Trophoblast cell (in vitro differentiated cells and primary cell): ENCODE measurements at regions not wholly inside any gene's neighbourhood (a gene's known extent, or its start where the extent isn't known, plus 50 kb on each side); places are given as distances from the start of the nearest gene placed in this dataset.

ENCODE experiments used
- DNase-seq, 2 donors: peaks; one replicate each; pipeline ENCODE4 v3.0.0-alpha.2; 2016
- H2AFZ ChIP-seq: 2 replicates; pipeline ENCODE4 v1.6.1; 2013; ENCODE audit warnings: low read length, moderate library complexity, mild to moderate bottlenecking; ENCODE audit not compliant: insufficient read depth, poor library complexity
- H2AK5ac ChIP-seq: 2 replicates; pipeline ENCODE4 v1.6.1; 2013; ENCODE audit warnings: mild to moderate bottlenecking, low read length
- H2BK120ac ChIP-seq: 2 replicates; pipeline ENCODE4 v1.6.1; 2013; ENCODE audit warnings: low read length, mild to moderate bottlenecking, moderate library complexity; ENCODE audit not compliant: insufficient read depth, poor library complexity
- H2BK12ac ChIP-seq: 2 replicates; pipeline ENCODE4 v1.6.1; 2013; ENCODE audit warnings: mild to moderate bottlenecking, low read length, moderate library complexity
- H2BK5ac ChIP-seq: 2 replicates; pipeline ENCODE4 v1.6.1; 2013; ENCODE audit warnings: low read length, low read depth, moderate library complexity, mild to moderate bottlenecking; ENCODE audit not compliant: poor library complexity
- H3K14ac ChIP-seq: 2 replicates; pipeline ENCODE4 v1.6.1; 2013; ENCODE audit warnings: mild to moderate bottlenecking, low read length
- H3K18ac ChIP-seq: 2 replicates; pipeline ENCODE4 v1.6.1; 2013; ENCODE audit warnings: mild to moderate bottlenecking, low read length
- H3K23ac ChIP-seq: 2 replicates; pipeline ENCODE4 v1.6.1; 2013; ENCODE audit warnings: low read length
- H3K27ac ChIP-seq: 2 replicates; pipeline ENCODE4 v1.5.1; 2013; ENCODE audit warnings: low read depth, mild to moderate bottlenecking, inconsistent platforms, low read length, moderate library complexity
- H3K27me3 ChIP-seq: 2 replicates; pipeline ENCODE4 v1.6.1; 2013; ENCODE audit warnings: inconsistent platforms, mild to moderate bottlenecking, low read length, moderate library complexity; ENCODE audit not compliant: insufficient read depth
- H3K36me3 ChIP-seq, 2 experiments: 1 replicate in 1 of 2; 2 replicates in 1 of 2; pipeline ENCODE4 v1.6.1; 2013; ENCODE audit warnings: low read length in 2 of 2, mild to moderate bottlenecking in 2 of 2, moderate library complexity in 1 of 2; ENCODE audit not compliant: insufficient read depth in 2 of 2, control insufficient read depth in 1 of 2
- H3K4ac ChIP-seq: 2 replicates; pipeline ENCODE4 v1.6.1; 2013; ENCODE audit warnings: low read depth, mild to moderate bottlenecking, low read length, moderate library complexity
- H3K4me1 ChIP-seq, 2 experiments: 1 replicate in 1 of 2; 2 replicates in 1 of 2; pipeline ENCODE4 v1.6.1; 2013; ENCODE audit warnings: low read length in 2 of 2, mild to moderate bottlenecking in 2 of 2, moderate library complexity in 1 of 2; ENCODE audit not compliant: insufficient read depth in 2 of 2, control insufficient read depth in 1 of 2
- H3K4me2 ChIP-seq: 2 replicates; pipeline ENCODE4 v1.6.1; 2013; ENCODE audit warnings: inconsistent platforms, mild to moderate bottlenecking, low read length, moderate library complexity
- H3K4me3 ChIP-seq: 2 replicates; pipeline ENCODE4 v1.5.1; 2013; ENCODE audit warnings: mild to moderate bottlenecking, low read depth, low read length, inconsistent platforms
- H3K79me1 ChIP-seq: one replicate; pipeline ENCODE4 v1.6.1; 2013; ENCODE audit warnings: low read length
- H3K79me2 ChIP-seq: 2 replicates; pipeline ENCODE4 v1.6.1; 2013; ENCODE audit warnings: low read length, mild to moderate bottlenecking; ENCODE audit not compliant: control insufficient read depth, insufficient read depth, poor library complexity
- H3K9ac ChIP-seq: 2 replicates; pipeline ENCODE4 v1.6.1; 2013; ENCODE audit warnings: mild to moderate bottlenecking, low read length
- H3K9me3 ChIP-seq: 2 replicates; pipeline ENCODE4 v1.6.1; 2013; ENCODE audit warnings: low read depth, mild to moderate bottlenecking, control low read depth, inconsistent platforms, low read length; ENCODE audit not compliant: insufficient read depth
- H4K12ac ChIP-seq: 2 replicates; pipeline ENCODE4 v1.6.1; 2013; ENCODE audit warnings: low read depth, mild to moderate bottlenecking, low read length, moderate library complexity
- H4K8ac ChIP-seq: 2 replicates; pipeline ENCODE4 v1.6.1; 2013; ENCODE audit warnings: low read depth, mild to moderate bottlenecking, low read length, moderate library complexity
- H4K91ac ChIP-seq: one replicate; pipeline ENCODE4 v1.6.1; 2013; ENCODE audit warnings: low read depth, mild to moderate bottlenecking, low read length, moderate library complexity
- WGBS: extraction: QIAGEN DNeasy Blood & Tissue Kit; methylation state at CpG from one replicate; pipeline ENCODE4 v1.1.7; 2013; ENCODE audit warnings: missing lambda C conversion rate; ENCODE audit not compliant: insufficient read length, insufficient coverage; ENCODE audit errors: extremely low coverage; 5-methylcytosine and 5-hydroxymethylcytosine counted together

GRCh38 chr4:114398410-114398809 is 200.2 kb upstream of the UGT8 start:
- Histone ChIP-seq H3K27ac (no peak overlapping the region), H3K4me1 (peaks cover 0 to 4% of the 10 kb centered on the region in 2 experiments), H2BK120ac (no peak overlapping the region), H4K8ac (no peak overlapping the region), H3K4me2 (no peak overlapping the region), H2BK5ac (no peak overlapping the region), H3K79me1 (peaks cover 5% of the 10 kb centered on the region), H2AK5ac (no peak overlapping the region), H3K9me3 (no peaks in the 10 kb centered on the region), H4K91ac (no peak overlapping the region), H3K9ac (no peak overlapping the region), H3K36me3 (no peaks in the 10 kb centered on the region), H3K18ac (no peak overlapping the region), H3K4ac (no peak overlapping the region), H3K14ac (no peak overlapping the region), H3K4me3 (no peak overlapping the region), H4K12ac (no peak overlapping the region), H3K27me3 (no peaks in the 10 kb centered on the region), H2AFZ (no peak overlapping the region), H3K79me2 (no peaks in the 10 kb centered on the region), H3K23ac (no peak overlapping the region), H2BK12ac (no peak overlapping the region)
- DNase-seq, result no peak

- H3K36me3 ChIP-seq, result no peaks in the 10 kb centered on the region
- no peak overlapping the region for H3K4me3 ChIP-seq
- H3K9me3 ChIP-seq, result no peaks in the 10 kb centered on the region
- peaks cover 5% of the 10 kb centered on the region for H3K79me1 ChIP-seq
- no peaks in the 10 kb centered on the region for H3K27me3 ChIP-seq
- H3K18ac ChIP-seq, result no peak overlapping the region
- H3K4ac ChIP-seq, result no peak overlapping the region
- H3K23ac ChIP-seq, result no peak overlapping the region
- WGBS, result no CpG with 5 or more reads among the region's 5 CpGs
- no peak for DNase-seq
- no peak overlapping the region for H2AFZ ChIP-seq
- no peak overlapping the region for H3K4me2 ChIP-seq
- H2BK120ac ChIP-seq, result no peak overlapping the region
- H3K79me2 ChIP-seq, result no peaks in the 10 kb centered on the region
- no peak overlapping the region for H3K27ac ChIP-seq
- peaks cover 0 to 4% of the 10 kb centered on the region in 2 experiments for H3K4me1 ChIP-seq
- no peak overlapping the region for H2AK5ac ChIP-seq
- no peak overlapping the region for H3K9ac ChIP-seq
- no peak overlapping the region for H4K12ac ChIP-seq
- no peak overlapping the region for H2BK5ac ChIP-seq
- H4K8ac ChIP-seq, result no peak overlapping the region
- no peak overlapping the region for H2BK12ac ChIP-seq
- H3K14ac ChIP-seq, result no peak overlapping the region
- peak overlapping the region; percentile 46 for H4K91ac ChIP-seq
Measured at GRCh38 chr4:114399105-114399504, 199.5 kb upstream of the UGT8 start.

- Histone ChIP-seq H3K18ac (no peak overlapping the region), H3K9ac (no peak overlapping the region), H2AFZ (no peak overlapping the region), H4K91ac (no peak overlapping the region), H3K4me1 (peaks cover 0 to 4% of the 10 kb centered on the region in 2 experiments), H3K79me1 (peaks cover 5% of the 10 kb centered on the region), H3K4ac (no peak overlapping the region), H3K4me2 (no peak overlapping the region), H3K79me2 (no peaks in the 10 kb centered on the region), H3K27ac (no peak overlapping the region), H3K4me3 (no peak overlapping the region), H2BK12ac (no peak overlapping the region), H4K12ac (no peak overlapping the region), H3K9me3 (no peaks in the 10 kb centered on the region), H3K36me3 (no peaks in the 10 kb centered on the region), H2AK5ac (no peak overlapping the region), H2BK120ac (no peak overlapping the region), H3K14ac (no peak overlapping the region), H2BK5ac (no peak overlapping the region), H4K8ac (no peak overlapping the region), H3K27me3 (no peaks in the 10 kb centered on the region), H3K23ac (no peak overlapping the region)
- DNase-seq, result peak in 1 of 2 donors; percentile 52
- WGBS, result no CpG with 5 or more reads among the region's 1 CpG
Measured at GRCh38 chr4:114400531-114400930, 198.1 kb upstream of the UGT8 start.

DNA sequence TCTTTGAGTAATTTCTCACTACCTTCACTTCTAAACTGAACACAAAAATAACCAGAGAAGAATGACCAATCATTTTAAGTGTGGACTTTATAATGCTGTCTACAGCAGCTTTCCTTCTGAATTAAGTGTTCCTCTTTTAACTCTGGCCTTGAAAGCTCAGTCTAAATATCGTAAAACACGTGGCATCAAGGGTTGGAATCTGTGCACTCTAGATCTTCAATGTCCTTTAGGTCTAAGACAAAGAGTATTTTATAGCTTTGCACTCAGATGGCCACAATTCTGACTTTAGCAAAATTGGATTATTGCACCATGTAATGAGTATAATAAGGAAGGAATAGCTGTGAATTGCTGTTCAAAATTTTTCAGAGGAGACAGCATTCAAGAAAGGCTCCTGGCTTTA is 197.1 kb upstream of the UGT8 start:
- H3K18ac ChIP-seq, result no peak overlapping the region
- DNase-seq, result no peak
- H3K27ac ChIP-seq, result no peak overlapping the region
- no peak overlapping the region for H3K4ac ChIP-seq
- no peak overlapping the region for H2BK120ac ChIP-seq
- H3K79me1 ChIP-seq, result peaks cover 5% of the 10 kb centered on the region
- no peaks in the 10 kb centered on the region for H3K9me3 ChIP-seq
- no peak overlapping the region for H4K91ac ChIP-seq
- no peak overlapping the region for H3K14ac ChIP-seq
- no peak overlapping the region for H3K4me2 ChIP-seq
- H2BK5ac ChIP-seq, result no peak overlapping the region
- H3K36me3 ChIP-seq, result no peaks in the 10 kb centered on the region
- H3K4me1 ChIP-seq, result peaks cover 0 to 4% of the 10 kb centered on the region in 2 experiments
- H3K27me3 ChIP-seq, result no peaks in the 10 kb centered on the region
- H3K4me3 ChIP-seq, result no peak overlapping the region
- no peak overlapping the region for H3K23ac ChIP-seq
- WGBS, result no CpG with 5 or more reads among the region's 2 CpGs
- H2AK5ac ChIP-seq, result no peak overlapping the region
- H2AFZ ChIP-seq, result no peak overlapping the region
- no peak overlapping the region for H3K9ac ChIP-seq
- H4K12ac ChIP-seq, result no peak overlapping the region
- no peaks in the 10 kb centered on the region for H3K79me2 ChIP-seq
- H2BK12ac ChIP-seq, result no peak overlapping the region
- no peak overlapping the region for H4K8ac ChIP-seq
